Heart left ventricle (tissue), 16 donors: ENCODE measurements at regions not wholly inside any gene's neighbourhood (a gene's known extent, or its start where the extent isn't known, plus 50 kb on each side); places are given as distances from the start of the nearest gene placed in this dataset.

Source experiments
- ATAC-seq, 4 donors: fragments of 200-7000 bp; cut with Tn5 transposase; one replicate each; pipeline ENCODE4 v1.9.1; 2020 to 2022; ENCODE audit warnings: moderate library complexity in 4 of 4, mild to moderate bottlenecking in 3 of 4, moderate number of reproducible peaks in 1 of 4
- DNase-seq, 5 donors: peaks; one replicate each; pipeline ENCODE4 v3.0.0-alpha.2; 2020
- H3K27ac ChIP-seq, 12 donors: fragments of 200-600 bp; sonication (generic) in 4 of 12; one replicate each; pipeline versions ENCODE4 v1.5.0 to v1.8.0; 2016 to 2022; ENCODE audit warnings: mild to moderate bottlenecking in 2 of 12
- H3K27me3 ChIP-seq, 9 donors: fragments of 200-600 bp; sonication (generic) in 2 of 9; one replicate each; pipeline versions ENCODE4 v1.5.1 to v1.8.0; 2016 to 2022; ENCODE audit warnings: mild to moderate bottlenecking in 3 of 9
- H3K36me3 ChIP-seq, 9 donors: fragments of 200-600 bp; sonication (generic) in 2 of 9; one replicate each; pipeline versions ENCODE4 v1.5.0 to v1.8.0; 2018 to 2022; ENCODE audit warnings: mild to moderate bottlenecking in 2 of 9
- H3K4me1 ChIP-seq, 12 donors: fragments of 200-600 bp; sonication (generic) in 4 of 12; one replicate each; pipeline versions ENCODE4 v1.5.0 to v1.8.0; 2016 to 2022; ENCODE audit warnings: mild to moderate bottlenecking in 3 of 12
- H3K4me3 ChIP-seq, 12 donors: fragments of 200-600 bp; sonication (generic) in 4 of 12; one replicate each; pipeline versions ENCODE4 v1.5.0 to v1.8.0; 2017 to 2022; ENCODE audit warnings: mild to moderate bottlenecking in 9 of 12, moderate library complexity in 4 of 12
- H3K9me3 ChIP-seq, 12 donors: fragments of 200-600 bp; sonication (generic) in 4 of 12; one replicate each; pipeline versions ENCODE4 v1.5.0 to v1.8.0; 2016 to 2022; ENCODE audit warnings: mild to moderate bottlenecking in 1 of 12
- POLR2A ChIP-seq, 2 donors: fragments of 450-650 bp; IDR thresholded peaks; one replicate each; pipeline ENCODE4 v1.6.1; 2017; ENCODE audit warnings: antibody characterized with exemption in 2 of 2, mild to moderate bottlenecking in 2 of 2, moderate library complexity in 2 of 2
- WGBS, 4 donors: extraction: QIAGEN DNeasy Blood & Tissue Kit in 2 of 4; methylation state at CpG; one replicate each; pipeline versions ENCODE4 v1.1.5 to v1.1.7; 2013 to 2018; 5-methylcytosine and 5-hydroxymethylcytosine counted together
- intact Hi-C, 10 donors: fragments of 100-400 bp; cut with DNase I; formaldehyde crosslinking; loops; one replicate each; pipeline versions ENCODE4 v1.11.1 to v1.14.2; 2022
- TF ChIP-seq, protein P1 (sequence below), 12 donors: fragments of 200-600 bp; sonication (generic) in 4 of 12; IDR thresholded peaks; one replicate each; pipeline versions ENCODE4 v1.5.0 to v1.8.0; 2018 to 2022; ENCODE audit warnings: antibody characterized with exemption in 12 of 12, mild to moderate bottlenecking in 5 of 12
- donor health status: ischemic (EF 13 %, LVEDD 7.1; RV severe dilation, severe dysfunction).
- donor health status: healthy with polysubstance abuse.
- donor health status: DM: no; HTN: yes; CAD: no.
- donor health status: DM: no; HTN: no; CAD: no.
- donor health status: ischemic (EF 25% LVEDD 6.9; RV normal size, moderate dysfunction).
- donor health status: ischemic (EF 25% LVEDD 5.7; RV mildly dilated, moderate dysfunction).
- donor health status: healthy.
- donor health status: DM: yes; HTN: yes; CAD: no.
- donor health status: ischemic (EF 35%, LVEDD 5.7; RV mildly dilated, moderate dysfunction).
- donor health status: nonischemic (EF 11% LVEDD 7.7; RV severe dilation, severe dysfunction).
- donor health status: DM: yes; HTN: yes; CAD: no.
- donor health status: PGD.
- donor health status: ischemic (EF 29% LVEDD 5.4; RV normal size, mild dysfunction).
- donor health status: nonischemic (EF 23%, LVEDD 6.1; RV moderate dilation, normal function).

- intact Hi-C loops = no loop called here
- TF ChIP-seq POLR2A (IDR thresholded peaks at IDR 0.05) = no peak
- TF ChIP-seq, protein P1, sequence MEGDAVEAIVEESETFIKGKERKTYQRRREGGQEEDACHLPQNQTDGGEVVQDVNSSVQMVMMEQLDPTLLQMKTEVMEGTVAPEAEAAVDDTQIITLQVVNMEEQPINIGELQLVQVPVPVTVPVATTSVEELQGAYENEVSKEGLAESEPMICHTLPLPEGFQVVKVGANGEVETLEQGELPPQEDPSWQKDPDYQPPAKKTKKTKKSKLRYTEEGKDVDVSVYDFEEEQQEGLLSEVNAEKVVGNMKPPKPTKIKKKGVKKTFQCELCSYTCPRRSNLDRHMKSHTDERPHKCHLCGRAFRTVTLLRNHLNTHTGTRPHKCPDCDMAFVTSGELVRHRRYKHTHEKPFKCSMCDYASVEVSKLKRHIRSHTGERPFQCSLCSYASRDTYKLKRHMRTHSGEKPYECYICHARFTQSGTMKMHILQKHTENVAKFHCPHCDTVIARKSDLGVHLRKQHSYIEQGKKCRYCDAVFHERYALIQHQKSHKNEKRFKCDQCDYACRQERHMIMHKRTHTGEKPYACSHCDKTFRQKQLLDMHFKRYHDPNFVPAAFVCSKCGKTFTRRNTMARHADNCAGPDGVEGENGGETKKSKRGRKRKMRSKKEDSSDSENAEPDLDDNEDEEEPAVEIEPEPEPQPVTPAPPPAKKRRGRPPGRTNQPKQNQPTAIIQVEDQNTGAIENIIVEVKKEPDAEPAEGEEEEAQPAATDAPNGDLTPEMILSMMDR (IDR thresholded peaks at IDR 0.05) = no peak
- no peak for DNase-seq
- no peak overlapping the region for H3K27ac ChIP-seq
- no peaks in the 10 kb centered on the region for H3K9me3 ChIP-seq
- H3K4me1 ChIP-seq = peaks cover 0 to 23% (median 6%) of the 10 kb centered on the region in 12 donors
- no peak for ATAC-seq
- H3K36me3 ChIP-seq = no peaks in the 10 kb centered on the region
- H3K27me3 ChIP-seq = no peaks in the 10 kb centered on the region
- H3K4me3 ChIP-seq = no peak overlapping the region
Measured at GRCh38 chr2:176699098-176699497, 429.9 kb downstream of the MTX2 start.

DNA sequence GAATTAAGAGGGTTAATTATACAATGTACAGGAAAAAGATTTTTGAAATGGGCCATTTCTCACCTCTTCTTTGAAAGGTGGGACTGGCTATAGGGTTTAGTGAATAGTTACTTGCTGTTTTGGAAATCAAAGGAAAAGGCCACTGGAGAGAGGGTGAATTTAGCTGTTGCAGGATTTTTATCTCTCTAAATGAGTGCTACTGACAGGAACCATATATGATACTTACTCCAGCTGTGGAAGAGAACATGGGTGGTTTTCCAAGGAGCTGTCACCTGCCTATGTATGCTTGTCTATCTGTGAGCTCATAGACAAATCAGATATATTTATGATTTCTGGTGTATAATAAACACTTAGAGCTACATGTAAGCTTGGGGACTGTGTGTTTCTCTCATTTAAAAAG lies 430.4 kb downstream of the MTX2 start:
- no peaks in the 10 kb centered on the region for H3K27me3 ChIP-seq
- ATAC-seq (peak; percentile 32 to 77 (median 57)), DNase-seq (no peak)
- no peak overlapping the region for H3K27ac ChIP-seq
- TF ChIP-seq, protein P1 (IDR thresholded peaks at IDR 0.05) = no peak
- no peaks in the 10 kb centered on the region for H3K36me3 ChIP-seq
- peaks cover 0 to 28% (median 10%) of the 10 kb centered on the region in 12 donors for H3K4me1 ChIP-seq
- intact Hi-C loops = no loop called here
- H3K9me3 ChIP-seq = no peaks in the 10 kb centered on the region
- no peak overlapping the region for H3K4me3 ChIP-seq

- Histone ChIP-seq H3K9me3 (no peaks in the 10 kb centered on the region), H3K4me1 (peaks cover 0 to 31% (median 10%) of the 10 kb centered on the region in 12 donors), H3K4me3 (no peak overlapping the region), H3K27me3 (no peaks in the 10 kb centered on the region), H3K27ac (no peak overlapping the region), H3K36me3 (no peaks in the 10 kb centered on the region)
- 34 to 50% (median 47%) methylated on average over 1 of the region's 1 CpG for WGBS, 4 donors
- DNase-seq (peak in 1 of 5 donors; percentile 20), ATAC-seq (peak in 2 of 4 donors; percentile 45 to 48)
- TF ChIP-seq POLR2A (IDR thresholded peaks at IDR 0.05) = no peak
- TF ChIP-seq, protein P1 (IDR thresholded peaks at IDR 0.05) = no peak
- intact Hi-C loops = no loop called here
Measured at GRCh38 chr2:176702131-176702530, 432.9 kb downstream of the MTX2 start.

- Histone ChIP-seq H3K4me3 (no peak overlapping the region), H3K9me3 (no peaks in the 10 kb centered on the region), H3K4me1 (peaks cover 0 to 37% (median 11%) of the 10 kb centered on the region in 12 donors), H3K27me3 (no peaks in the 10 kb centered on the region), H3K27ac (peak overlapping the region in 4 of 12 donors; percentile 14 to 26 (median 18)), H3K36me3 (no peaks in the 10 kb centered on the region)
- DNase-seq (no peak), ATAC-seq (peak in 1 of 4 donors; percentile 58)
- intact Hi-C loops = no loop called here
- TF ChIP-seq POLR2A (IDR thresholded peaks at IDR 0.05) = no peak
- TF ChIP-seq, protein P1 (IDR thresholded peaks at IDR 0.05) = no peak
- WGBS, 4 donors = 31 to 43% (median 35%) methylated on average over 3 of the region's 3 CpGs
Measured at GRCh38 chr2:176704282-176704858, 435.1 kb downstream of the MTX2 start.
